ENCODE measurements at regions not wholly inside any gene's neighbourhood (a gene's known extent, or its start where the extent isn't known, plus 50 kb on each side); places are given as distances from the start of the nearest gene placed in this dataset.

DNA sequence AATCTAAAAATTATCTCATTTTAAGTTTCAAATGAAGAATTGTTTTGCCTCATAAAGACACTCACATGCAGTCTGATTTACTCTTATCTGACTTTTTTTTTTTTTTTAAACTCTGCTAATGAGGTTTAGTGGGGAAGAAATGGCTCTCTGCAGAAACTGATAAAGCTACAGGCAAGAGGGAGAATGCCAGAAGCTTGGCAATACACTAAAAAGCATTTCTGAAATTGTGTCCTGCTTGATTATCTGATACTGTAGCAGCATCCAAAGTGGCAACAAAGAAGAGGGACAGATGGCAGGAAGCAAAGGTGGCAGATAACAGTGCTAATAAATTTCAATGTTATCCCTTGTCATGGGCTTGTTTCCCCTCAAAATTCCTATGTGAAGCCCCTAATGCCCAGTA lies 1744.9 kb downstream of the NCAM2 start:
- TF ChIP-seq CTCF (IDR thresholded peaks at IDR 0.05) (no peak), POLR2A (IDR thresholded peaks at IDR 0.05) (no peak), POLR2AphosphoS5 (IDR thresholded peaks at IDR 0.05) (no peak)
- intact Hi-C loops (cut with DNase I; ENCODE audit: low total_unique reads): no loop called here
- no peak for DNase-seq (ENCODE audit: low spot score in 2 of 2)
- Histone ChIP-seq H3K27me3 (no peaks in the 10 kb centered on the region), H3K27ac (no peak overlapping the region), H3K4me3 (no peak overlapping the region), H3K9me3 (no peaks in the 10 kb centered on the region), H3K4me1 (no peaks in the 10 kb centered on the region), H3K36me3 (no peaks in the 10 kb centered on the region)

GRCh38 chr21:22754746-22755145 lies 1756.5 kb downstream of the NCAM2 start:
- intact Hi-C loops (cut with DNase I; ENCODE audit: low total_unique reads): no loop called here
- Histone ChIP-seq H3K27me3 (no peaks in the 10 kb centered on the region), H3K4me3 (no peak overlapping the region), H3K9me3 (no peaks in the 10 kb centered on the region), H3K27ac (no peak overlapping the region), H3K4me1 (no peaks in the 10 kb centered on the region), H3K36me3 (no peaks in the 10 kb centered on the region)
- no peak for DNase-seq (ENCODE audit: low spot score in 2 of 2)
- TF ChIP-seq CTCF (IDR thresholded peaks at IDR 0.05): no peak
- TF ChIP-seq POLR2A (IDR thresholded peaks at IDR 0.05): no peak
- no peak for TF ChIP-seq POLR2AphosphoS5 (IDR thresholded peaks at IDR 0.05)

DNA sequence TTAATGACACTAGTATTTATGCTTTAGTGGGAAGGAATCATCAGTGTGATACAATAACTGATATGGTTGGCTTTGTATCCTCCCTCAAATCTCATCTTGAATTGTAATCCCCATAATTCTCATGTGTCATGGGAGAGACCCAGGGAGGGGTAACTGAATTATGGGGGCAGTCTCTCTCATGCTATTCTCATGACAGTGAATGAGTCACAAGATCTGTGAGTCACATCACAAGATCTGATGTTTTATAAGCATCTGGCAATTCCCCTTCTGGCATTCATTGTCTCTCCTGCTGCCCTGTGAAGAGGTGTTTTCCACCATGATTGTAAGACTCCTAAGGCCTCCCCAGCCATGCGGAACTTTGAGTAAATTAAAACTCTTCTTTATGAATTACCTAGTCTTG lies 1760.3 kb downstream of the NCAM2 start:
- H3K27ac ChIP-seq: no peak overlapping the region
- intact Hi-C loops (cut with DNase I; ENCODE audit: low total_unique reads): no loop called here
- no peaks in the 10 kb centered on the region for H3K4me1 ChIP-seq

GRCh38 chr21:22762463-22762862 lies 1764.3 kb downstream of the NCAM2 start:
- intact Hi-C loops (cut with DNase I; ENCODE audit: low total_unique reads): no loop called here
- TF ChIP-seq CTCF (IDR thresholded peaks at IDR 0.05): no peak
- TF ChIP-seq POLR2AphosphoS5 (IDR thresholded peaks at IDR 0.05): no peak
- no peak for TF ChIP-seq POLR2A (IDR thresholded peaks at IDR 0.05)

More for the DNA sequence above, 1760.3 kb downstream of the NCAM2 start:
- DNase-seq (ENCODE audit: low spot score in 2 of 2): no peak
- H3K4me3 ChIP-seq: no peak overlapping the region
- H3K27me3 ChIP-seq: no peaks in the 10 kb centered on the region
- TF ChIP-seq POLR2A (IDR thresholded peaks at IDR 0.05): no peak
- TF ChIP-seq POLR2AphosphoS5 (IDR thresholded peaks at IDR 0.05): no peak
- no peak for TF ChIP-seq CTCF (IDR thresholded peaks at IDR 0.05)
- no peaks in the 10 kb centered on the region for H3K36me3 ChIP-seq
- no peaks in the 10 kb centered on the region for H3K9me3 ChIP-seq

GRCh38 chr21:22763442-22763841 lies 1765.2 kb downstream of the NCAM2 start:
- intact Hi-C loops (cut with DNase I; ENCODE audit: low total_unique reads): no loop called here
- Histone ChIP-seq H3K9me3 (peaks cover 0 to 6% of the 10 kb centered on the region in 2 donors), H3K4me1 (no peaks in the 10 kb centered on the region), H3K4me3 (no peak overlapping the region), H3K27ac (no peak overlapping the region), H3K36me3 (no peaks in the 10 kb centered on the region), H3K27me3 (no peaks in the 10 kb centered on the region)
- DNase-seq (ENCODE audit: low spot score in 2 of 2): no peak
- TF ChIP-seq POLR2AphosphoS5 (IDR thresholded peaks at IDR 0.05) (no peak), CTCF (IDR thresholded peaks at IDR 0.05) (no peak), POLR2A (IDR thresholded peaks at IDR 0.05) (no peak)

More at GRCh38 chr21:22762463-22762862, 1764.3 kb downstream of the NCAM2 start:
- Histone ChIP-seq H3K36me3 (no peaks in the 10 kb centered on the region), H3K27ac (no peak overlapping the region), H3K4me1 (no peaks in the 10 kb centered on the region), H3K27me3 (no peaks in the 10 kb centered on the region), H3K9me3 (peaks cover 0 to 6% of the 10 kb centered on the region in 2 donors), H3K4me3 (no peak overlapping the region)
- no peak for DNase-seq (ENCODE audit: low spot score in 2 of 2)

Data from breast epithelium (tissue), 4 donors.